Natural killer cell (primary cell): ENCODE measurements at regions not wholly inside any gene's neighbourhood (a gene's known extent, or its start where the extent isn't known, plus 50 kb on each side); places are given as distances from the start of the nearest gene placed in this dataset.

Experiments used
- ATAC-seq, 3 donors: fragments of 150-1000 bp in 2 of 3; fragments of 200-7000 bp in 1 of 3; cut with Tn5 transposase; 1 replicate in 1 of 3; 2 replicates in 2 of 3; pipeline ENCODE4 v1.10.0; 2021; ENCODE audit warnings: mild to moderate bottlenecking in 2 of 3, moderate library complexity in 2 of 3
- DNase-seq, 2 donors: peaks; one replicate each; pipeline versions ENCODE4 v3.0.0 to v3.0.0-alpha.2; 2013 to 2021; ENCODE audit warnings: mixed read lengths in 1 of 2
- H3K27ac ChIP-seq: one replicate; pipeline ENCODE4 v1.5.1; 2013; ENCODE audit warnings: mild to moderate bottlenecking, low read length
- H3K27me3 ChIP-seq: one replicate; pipeline ENCODE4 v1.6.1; 2013; ENCODE audit warnings: low read length; ENCODE audit not compliant: control insufficient read depth, insufficient read depth
- H3K36me3 ChIP-seq: one replicate; pipeline ENCODE4 v1.6.1; 2013; ENCODE audit warnings: low read length; ENCODE audit not compliant: control insufficient read depth, insufficient read depth
- H3K4me1 ChIP-seq: one replicate; pipeline ENCODE4 v1.6.1; 2013; ENCODE audit warnings: low read length; ENCODE audit not compliant: control insufficient read depth, insufficient read depth
- H3K4me3 ChIP-seq: one replicate; pipeline ENCODE4 v1.5.1; 2013; ENCODE audit warnings: low read length
- H3K9me3 ChIP-seq: one replicate; pipeline ENCODE4 v1.6.1; 2013; ENCODE audit warnings: low read length; ENCODE audit not compliant: control insufficient read depth, insufficient read depth
- H3K27ac Mint-ChIP-seq, 2 donors: one replicate each; pipeline ENCODE4 v1.8.0; 2022; ENCODE audit warnings: mild to moderate bottlenecking in 2 of 2, mixed read lengths in 2 of 2, moderate library complexity in 1 of 2
- H3K27me3 Mint-ChIP-seq, 2 donors: one replicate each; pipeline ENCODE4 v1.8.0; 2022; ENCODE audit warnings: low read depth in 2 of 2, mixed read lengths in 2 of 2
- H3K36me3 Mint-ChIP-seq: one replicate; pipeline ENCODE4 v1.8.0; 2022; ENCODE audit warnings: mixed read lengths
- H3K4me1 Mint-ChIP-seq, 2 donors: one replicate each; pipeline ENCODE4 v1.8.0; 2022; ENCODE audit warnings: mixed read lengths in 2 of 2
- H3K4me3 Mint-ChIP-seq: one replicate; pipeline ENCODE4 v1.8.0; 2022; ENCODE audit warnings: mild to moderate bottlenecking, moderate library complexity, mixed read lengths
- H3K9me3 Mint-ChIP-seq, 2 donors: one replicate each; pipeline ENCODE4 v1.8.0; 2022; ENCODE audit warnings: mixed read lengths in 2 of 2
- WGBS: methylation state at CpG from one replicate; pipeline ENCODE4 v1.1.7; 2013; ENCODE audit warnings: missing lambda C conversion rate; ENCODE audit not compliant: insufficient coverage; 5-methylcytosine and 5-hydroxymethylcytosine counted together
- intact Hi-C: fragments of 100-400 bp; cut with micrococcal nuclease; formaldehyde crosslinking; loops from one replicate; pipeline ENCODE4 v1.14.2; 2022
- TF ChIP-seq, protein P1 (sequence below): fragments of 200-600 bp; IDR thresholded peaks from one replicate; pipeline ENCODE4 v1.8.0; 2022; ENCODE audit warnings: antibody characterized with exemption

DNA sequence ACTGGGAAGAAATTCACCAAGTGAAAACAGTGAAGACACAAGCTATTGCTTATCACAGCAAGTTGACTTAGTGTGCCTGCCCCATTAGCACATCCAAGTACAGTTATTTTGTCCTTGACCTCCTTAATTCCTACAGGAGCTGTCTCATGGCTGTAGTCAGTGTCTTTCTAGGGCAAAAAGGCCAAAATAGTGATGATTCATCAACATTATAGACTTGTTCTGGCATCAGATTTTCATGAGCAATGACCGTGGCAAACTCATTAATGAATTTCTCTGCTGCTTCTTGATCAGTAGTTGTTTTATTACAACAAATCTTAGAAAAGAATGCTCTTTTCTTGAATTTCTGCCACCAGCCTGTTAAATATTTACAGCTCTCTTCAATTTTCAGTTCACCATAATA is 1169.3 kb upstream of the DDX18 start:
- H3K27me3 Mint-ChIP-seq, result no peaks in the 10 kb centered on the region
- intact Hi-C loops, result no loop called here

DNA sequence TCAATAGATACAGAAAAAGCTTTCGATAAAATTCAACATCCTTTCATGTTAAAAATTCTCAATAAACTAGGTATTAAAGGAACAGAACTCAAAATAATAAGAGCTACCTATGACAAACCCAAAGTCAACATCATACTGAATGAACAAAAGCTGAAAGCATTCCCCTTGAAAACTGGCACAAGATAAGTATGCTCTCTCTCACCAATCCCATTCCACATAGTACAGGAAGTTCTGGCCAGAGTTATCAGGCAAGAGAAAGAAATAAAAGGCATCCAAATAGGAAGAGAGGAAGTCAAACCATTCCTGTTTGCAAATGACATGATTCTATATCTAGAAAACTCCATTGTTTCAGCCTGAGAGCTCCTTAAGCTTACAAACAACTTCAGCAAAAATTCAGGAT is 1145.8 kb upstream of the DDX18 start:
- Histone ChIP-seq H3K4me1 (no peaks in the 10 kb centered on the region), H3K27ac (no peak overlapping the region), H3K9me3 (peaks cover 3% of the 10 kb centered on the region), H3K27me3 (no peaks in the 10 kb centered on the region), H3K36me3 (no peaks in the 10 kb centered on the region), H3K4me3 (no peak overlapping the region)
- no peak overlapping the region for H3K27ac Mint-ChIP-seq
- H3K4me1 Mint-ChIP-seq, result no peaks in the 10 kb centered on the region
- H3K27me3 Mint-ChIP-seq, result no peaks in the 10 kb centered on the region
- no peak overlapping the region for H3K4me3 Mint-ChIP-seq
- peaks cover 6% of the 10 kb centered on the region for H3K36me3 Mint-ChIP-seq
- DNase-seq (no peak), ATAC-seq (no peak)
- peaks cover 23 to 25% of the 10 kb centered on the region in 2 donors for H3K9me3 Mint-ChIP-seq
- TF ChIP-seq, protein P1, sequence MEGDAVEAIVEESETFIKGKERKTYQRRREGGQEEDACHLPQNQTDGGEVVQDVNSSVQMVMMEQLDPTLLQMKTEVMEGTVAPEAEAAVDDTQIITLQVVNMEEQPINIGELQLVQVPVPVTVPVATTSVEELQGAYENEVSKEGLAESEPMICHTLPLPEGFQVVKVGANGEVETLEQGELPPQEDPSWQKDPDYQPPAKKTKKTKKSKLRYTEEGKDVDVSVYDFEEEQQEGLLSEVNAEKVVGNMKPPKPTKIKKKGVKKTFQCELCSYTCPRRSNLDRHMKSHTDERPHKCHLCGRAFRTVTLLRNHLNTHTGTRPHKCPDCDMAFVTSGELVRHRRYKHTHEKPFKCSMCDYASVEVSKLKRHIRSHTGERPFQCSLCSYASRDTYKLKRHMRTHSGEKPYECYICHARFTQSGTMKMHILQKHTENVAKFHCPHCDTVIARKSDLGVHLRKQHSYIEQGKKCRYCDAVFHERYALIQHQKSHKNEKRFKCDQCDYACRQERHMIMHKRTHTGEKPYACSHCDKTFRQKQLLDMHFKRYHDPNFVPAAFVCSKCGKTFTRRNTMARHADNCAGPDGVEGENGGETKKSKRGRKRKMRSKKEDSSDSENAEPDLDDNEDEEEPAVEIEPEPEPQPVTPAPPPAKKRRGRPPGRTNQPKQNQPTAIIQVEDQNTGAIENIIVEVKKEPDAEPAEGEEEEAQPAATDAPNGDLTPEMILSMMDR, result no peak
- 100% methylated on average over 1 of the region's 1 CpG for WGBS
- intact Hi-C loops, result no loop called here

More for the DNA sequence above, 1169.3 kb upstream of the DDX18 start:
- 100% methylated on average over 1 of the region's 1 CpG for WGBS
- H3K27ac Mint-ChIP-seq, result no peak overlapping the region
- H3K4me1 ChIP-seq, result no peaks in the 10 kb centered on the region
- no peak overlapping the region for H3K27ac ChIP-seq
- H3K36me3 ChIP-seq, result no peaks in the 10 kb centered on the region
- no peaks in the 10 kb centered on the region for H3K27me3 ChIP-seq
- peaks cover 4% of the 10 kb centered on the region for H3K9me3 ChIP-seq
- H3K4me1 Mint-ChIP-seq, result no peaks in the 10 kb centered on the region
- H3K36me3 Mint-ChIP-seq, result peaks cover 6% of the 10 kb centered on the region
- no peak overlapping the region for H3K4me3 Mint-ChIP-seq
- ATAC-seq (no peak), DNase-seq (no peak)
- TF ChIP-seq, protein P1, result no peak
- peaks cover 13 to 16% of the 10 kb centered on the region in 2 donors for H3K9me3 Mint-ChIP-seq
- H3K4me3 ChIP-seq, result no peak overlapping the region

DNA sequence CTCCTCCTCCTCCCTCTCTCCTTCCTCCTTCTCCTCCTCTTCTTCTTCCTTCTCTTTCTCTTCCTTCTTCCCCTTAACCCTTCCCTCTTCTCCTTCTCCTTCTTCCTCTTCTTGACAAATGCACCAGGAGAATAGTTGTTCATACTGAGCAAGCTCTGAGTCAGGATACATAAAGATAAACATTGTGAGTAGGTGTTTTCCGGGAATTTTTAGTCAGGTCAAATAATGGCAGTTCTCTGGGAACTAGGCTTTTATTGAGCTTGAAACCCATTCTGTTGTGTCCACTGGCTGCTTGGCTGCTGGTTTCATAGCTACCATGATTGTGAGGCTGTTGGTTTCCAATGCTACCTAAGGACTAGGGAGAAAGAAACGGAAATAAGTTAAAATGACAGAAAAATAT is 1144.7 kb upstream of the DDX18 start:
- no peak for DNase-seq
- WGBS, result 73% methylated on average over 2 of the region's 2 CpGs
- no peaks in the 10 kb centered on the region for H3K36me3 ChIP-seq
- H3K9me3 Mint-ChIP-seq, result peaks cover 22 to 26% of the 10 kb centered on the region in 2 donors
- no peak overlapping the region for H3K4me3 Mint-ChIP-seq
- H3K9me3 ChIP-seq, result peaks cover 3% of the 10 kb centered on the region
- H3K27me3 ChIP-seq, result no peaks in the 10 kb centered on the region
- no peak for ATAC-seq
- H3K4me1 ChIP-seq, result no peaks in the 10 kb centered on the region
- H3K4me3 ChIP-seq, result no peak overlapping the region
- intact Hi-C loops, result no loop called here
- TF ChIP-seq, protein P1, result no peak
- no peaks in the 10 kb centered on the region for H3K27me3 Mint-ChIP-seq
- H3K4me1 Mint-ChIP-seq, result no peaks in the 10 kb centered on the region
- no peak overlapping the region for H3K27ac ChIP-seq
- no peaks in the 10 kb centered on the region for H3K36me3 Mint-ChIP-seq
- H3K27ac Mint-ChIP-seq, result no peak overlapping the region

DNA sequence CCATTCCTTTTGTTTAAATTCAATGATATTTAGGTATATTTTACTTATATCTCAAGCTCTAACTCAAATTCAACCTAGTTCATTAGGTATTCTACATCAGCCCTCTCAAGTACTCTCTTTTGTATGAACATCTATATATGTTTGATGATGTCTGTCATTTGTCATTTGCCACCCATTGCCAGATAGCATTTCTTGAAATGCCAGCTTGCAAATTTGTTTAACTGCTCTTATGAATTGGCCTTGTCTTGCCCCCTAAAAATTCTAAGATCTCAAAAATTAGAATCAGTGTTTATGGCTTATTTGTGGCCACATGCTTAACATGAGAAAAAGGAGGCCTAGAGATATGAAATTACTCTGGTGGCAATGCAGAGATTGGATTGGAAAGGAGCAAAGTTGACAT is 1140.3 kb upstream of the DDX18 start:
- H3K36me3 ChIP-seq, result no peaks in the 10 kb centered on the region
- no peak overlapping the region for H3K4me3 ChIP-seq
- no peak overlapping the region for H3K27ac Mint-ChIP-seq
- H3K9me3 Mint-ChIP-seq, result peaks cover 22 to 23% of the 10 kb centered on the region in 2 donors
- intact Hi-C loops, result no loop called here
- H3K27me3 ChIP-seq, result no peaks in the 10 kb centered on the region
- H3K9me3 ChIP-seq, result no peaks in the 10 kb centered on the region
- no peaks in the 10 kb centered on the region for H3K27me3 Mint-ChIP-seq
- no peaks in the 10 kb centered on the region for H3K36me3 Mint-ChIP-seq
- H3K4me1 Mint-ChIP-seq, result no peaks in the 10 kb centered on the region
- ATAC-seq (no peak), DNase-seq (no peak)
- no peak overlapping the region for H3K4me3 Mint-ChIP-seq
- H3K4me1 ChIP-seq, result no peaks in the 10 kb centered on the region
- H3K27ac ChIP-seq, result no peak overlapping the region
- TF ChIP-seq, protein P1, result no peak
